DND-41 (cell line): ENCODE measurements at regions not wholly inside any gene's neighbourhood (a gene's known extent, or its start where the extent isn't known, plus 50 kb on each side); places are given as distances from the start of the nearest gene placed in this dataset.

Experiments
- ATAC-seq: fragments of 200-7000 bp; cut with Tn5 transposase; 3 replicates; pipeline ENCODE4 v1.9.1; 2021; ENCODE audit warnings: low read depth; ENCODE audit not compliant: insufficient read depth
- DNase-seq: peaks from one replicate; pipeline ENCODE4 v3.0.0-alpha.2; 2020
- H2AFZ ChIP-seq: 2 replicates; pipeline ENCODE4 v1.6.0; 2012; ENCODE audit warnings: low read depth, low read length
- H3K27ac ChIP-seq: 2 replicates; pipeline ENCODE4 v1.5.1; 2012; ENCODE audit warnings: low read length, inconsistent platforms
- H3K27me3 ChIP-seq: fragments of 200-600 bp; sonication (generic); 2 replicates; pipeline ENCODE4 v1.6.0; 2012; ENCODE audit warnings: low read length, mild to moderate bottlenecking, inconsistent platforms; ENCODE audit not compliant: insufficient read depth, poor library complexity
- H3K36me3 ChIP-seq: 2 replicates; pipeline ENCODE4 v1.5.1; 2012; ENCODE audit warnings: low read length, inconsistent platforms; ENCODE audit not compliant: insufficient read depth
- H3K4me1 ChIP-seq: 2 replicates; pipeline ENCODE4 v1.5.1; 2012; ENCODE audit warnings: mild to moderate bottlenecking, low read length; ENCODE audit not compliant: insufficient read depth
- H3K4me2 ChIP-seq: 2 replicates; pipeline ENCODE4 v1.6.0; 2012; ENCODE audit warnings: mild to moderate bottlenecking, moderate library complexity, low read length, inconsistent platforms; ENCODE audit not compliant: insufficient read depth
- H3K4me3 ChIP-seq, 2 experiments: fragments of 200-600 bp in 1 of 2; shearing (Covaris generic) in 1 of 2; 2 replicates each; pipeline ENCODE4 v1.5.1; 2012 to 2016; ENCODE audit warnings: inconsistent platforms in 2 of 2, low read length in 2 of 2, mild to moderate bottlenecking in 2 of 2, low read depth in 1 of 2, moderate library complexity in 1 of 2
- H3K79me2 ChIP-seq: 2 replicates; pipeline ENCODE4 v1.6.0; 2012; ENCODE audit warnings: low read length, inconsistent platforms; ENCODE audit not compliant: insufficient read depth
- H3K9ac ChIP-seq: 2 replicates; pipeline ENCODE4 v1.6.0; 2012; ENCODE audit warnings: low read depth, mild to moderate bottlenecking, inconsistent platforms, low read length, moderate library complexity
- H3K9me3 ChIP-seq: 2 replicates; pipeline ENCODE4 v1.5.1; 2012; ENCODE audit warnings: low read length, moderate library complexity, mild to moderate bottlenecking, inconsistent platforms; ENCODE audit not compliant: insufficient read depth, severe bottlenecking
- H4K20me1 ChIP-seq: 2 replicates; pipeline ENCODE4 v1.6.0; 2012; ENCODE audit warnings: low read length; ENCODE audit not compliant: insufficient read depth
- CTCF ChIP-seq: IDR thresholded peaks from 2 replicates; pipeline ENCODE4 v1.5.1; 2012; ENCODE audit warnings: borderline replicate concordance, low read length, moderate library complexity, mild to moderate bottlenecking; ENCODE audit not compliant: poor library complexity, severe bottlenecking; ENCODE audit errors: extremely low read depth
- EZH2 ChIP-seq: IDR thresholded peaks from 3 replicates; pipeline ENCODE4 v1.6.1; 2012; ENCODE audit warnings: borderline replicate concordance, low read depth, mild to moderate bottlenecking, moderate library complexity, low read length, inconsistent platforms; ENCODE audit not compliant: severe bottlenecking

- Histone ChIP-seq H3K27ac (no peak overlapping the region), H4K20me1 (no peaks in the 10 kb centered on the region), H3K4me1 (no peaks in the 10 kb centered on the region), H3K27me3 (no peaks in the 10 kb centered on the region), H3K9me3 (no peaks in the 10 kb centered on the region), H3K9ac (no peak overlapping the region), H3K36me3 (no peaks in the 10 kb centered on the region), H3K4me3 (no peak overlapping the region), H3K4me2 (no peak overlapping the region), H2AFZ (no peak overlapping the region), H3K79me2 (no peaks in the 10 kb centered on the region)
- DNase-seq (no peak), ATAC-seq (no peak)
- TF ChIP-seq CTCF (peak; percentile 23), EZH2 (no peak)
Observed at GRCh38 chr6:156359912-156360311, 417.3 kb upstream of the ARID1B start.

GRCh38 chr6:156352861-156353260, 424.3 kb upstream of the ARID1B start:
- H3K9ac ChIP-seq: no peak overlapping the region

GRCh38 chr6:156351346-156351966, 425.7 kb upstream of the ARID1B start:
- Histone ChIP-seq H3K4me2 (no peak overlapping the region), H3K27me3 (no peaks in the 10 kb centered on the region), H2AFZ (no peak overlapping the region), H3K9me3 (no peaks in the 10 kb centered on the region), H3K4me1 (no peaks in the 10 kb centered on the region), H3K36me3 (no peaks in the 10 kb centered on the region), H3K4me3 (no peak overlapping the region), H4K20me1 (no peaks in the 10 kb centered on the region), H3K27ac (no peak overlapping the region), H3K9ac (no peak overlapping the region), H3K79me2 (no peaks in the 10 kb centered on the region)
- TF ChIP-seq EZH2 (no peak), CTCF (no peak)
- no peak for ATAC-seq
- no peak for DNase-seq

More at GRCh38 chr6:156352861-156353260, 424.3 kb upstream of the ARID1B start:
- H3K27ac ChIP-seq: no peak overlapping the region
- H3K27me3 ChIP-seq: no peaks in the 10 kb centered on the region
- no peak overlapping the region for H2AFZ ChIP-seq
- no peaks in the 10 kb centered on the region for H3K9me3 ChIP-seq
- TF ChIP-seq EZH2 (no peak), CTCF (no peak)
- H3K4me3 ChIP-seq: no peak overlapping the region
- no peak overlapping the region for H3K4me2 ChIP-seq
- no peaks in the 10 kb centered on the region for H3K79me2 ChIP-seq
- H3K4me1 ChIP-seq: no peaks in the 10 kb centered on the region
- no peaks in the 10 kb centered on the region for H3K36me3 ChIP-seq
- ATAC-seq (no peak), DNase-seq (no peak)
- H4K20me1 ChIP-seq: no peaks in the 10 kb centered on the region
